Gastrocnemius medialis (tissue), 4 donors: ENCODE measurements at regions not wholly inside any gene's neighbourhood (a gene's known extent, or its start where the extent isn't known, plus 50 kb on each side); places are given as distances from the start of the nearest gene placed in this dataset.

Source experiments
- CTCF ChIP-seq, 5 experiments: fragments of 450-650 bp in 3 of 5; fragments of 200-600 bp in 2 of 5; sonication (generic) in 2 of 5; IDR thresholded peaks in 4 of 5; conservative IDR thresholded peaks in 1 of 5; 1 replicate in 4 of 5; 2 replicates in 1 of 5; pipeline ENCODE4 v1.5.1; 2016 to 2019; ENCODE audit warnings: antibody characterized with exemption in 5 of 5, mild to moderate bottlenecking in 3 of 5, moderate library complexity in 3 of 5
- POLR2A ChIP-seq, 2 donors: fragments of 450-650 bp; IDR thresholded peaks; one replicate each; pipeline ENCODE4 v1.6.1; 2017; ENCODE audit warnings: antibody characterized with exemption in 2 of 2, mild to moderate bottlenecking in 2 of 2, moderate library complexity in 2 of 2

GRCh38 chr16:63785170-63785569 is 1336.7 kb downstream of the CDH11 start:
- TF ChIP-seq CTCF (IDR thresholded peaks at IDR 0.05 in 4 of 5, conservative IDR thresholded peaks at IDR 0.05 in 1 of 5) (no peak), POLR2A (IDR thresholded peaks at IDR 0.05) (no peak)
